ENCODE measurements at regions not wholly inside any gene's neighbourhood (a gene's known extent, or its start where the extent isn't known, plus 50 kb on each side); places are given as distances from the start of the nearest gene placed in this dataset.
A peak's percentile ranks its signal among the peaks of the same experiment; 100 is the strongest.
"Not testable (repeated sequence)": the region's sequence is repeated elsewhere in the genome, so short reads cannot be mapped to it uniquely, and the experiment has no call there.

- not testable (repeated sequence) for DNase-seq (ENCODE audit: low read depth in 2 of 2)
Measured at GRCh38 chr7:46088486-46088885, 167.4 kb upstream of the IGFBP3 start.

- no peak for DNase-seq (ENCODE audit: low read depth in 2 of 2)
Measured at GRCh38 chr7:46080595-46081159, 159.6 kb upstream of the IGFBP3 start.

- no peak for DNase-seq (ENCODE audit: low read depth in 2 of 2)
Measured at GRCh38 chr7:46079421-46079820, 158.3 kb upstream of the IGFBP3 start.

- DNase-seq (ENCODE audit: low read depth in 2 of 2): no peak
Measured at GRCh38 chr7:46076527-46076926, 155.5 kb upstream of the IGFBP3 start.

- no peak for DNase-seq (ENCODE audit: low read depth in 2 of 2)
Measured at GRCh38 chr7:46072722-46073121, 151.7 kb upstream of the IGFBP3 start.

GRCh38 chr7:46071601-46072000 lies 150.5 kb upstream of the IGFBP3 start:
- no peak for DNase-seq (ENCODE audit: low read depth in 2 of 2)

GRCh38 chr7:46071076-46071475 lies 150.0 kb upstream of the IGFBP3 start:
- DNase-seq (ENCODE audit: low read depth in 2 of 2): peak in 1 of 2 experiments; percentile 45

- no peak for DNase-seq (ENCODE audit: low read depth in 2 of 2)
Measured at GRCh38 chr7:46068159-46068558, 147.1 kb upstream of the IGFBP3 start.

- no peak for DNase-seq (ENCODE audit: low read depth in 2 of 2)
Measured at GRCh38 chr7:46059308-46060020, 138.4 kb upstream of the IGFBP3 start.

- DNase-seq (ENCODE audit: low read depth in 2 of 2): peak; percentile 69 to 78
Measured at GRCh38 chr7:46058086-46058823, 137.2 kb upstream of the IGFBP3 start.

GRCh38 chr7:46054915-46055314 lies 133.8 kb upstream of the IGFBP3 start:
- DNase-seq (ENCODE audit: low read depth in 2 of 2): no peak

- DNase-seq (ENCODE audit: low read depth in 2 of 2): no peak
Measured at GRCh38 chr7:46054272-46054671, 133.2 kb upstream of the IGFBP3 start.

GRCh38 chr7:46047581-46047980 lies 126.5 kb upstream of the IGFBP3 start:
- no peak for DNase-seq (ENCODE audit: low read depth in 2 of 2)

GRCh38 chr7:46043338-46043737 lies 122.3 kb upstream of the IGFBP3 start:
- not testable (repeated sequence) for DNase-seq (ENCODE audit: low read depth in 2 of 2)

GRCh38 chr7:46039813-46040212 lies 118.7 kb upstream of the IGFBP3 start:
- not testable (repeated sequence) for DNase-seq (ENCODE audit: low read depth in 2 of 2)

- no peak for DNase-seq (ENCODE audit: low read depth in 2 of 2)
Measured at GRCh38 chr7:46035166-46035565, 114.1 kb upstream of the IGFBP3 start.

GRCh38 chr7:46034056-46034768 lies 113.1 kb upstream of the IGFBP3 start:
- peak; percentile 45 to 54 for DNase-seq (ENCODE audit: low read depth in 2 of 2)

GRCh38 chr7:46033592-46033991 lies 112.5 kb upstream of the IGFBP3 start:
- DNase-seq (ENCODE audit: low read depth in 2 of 2): no peak

GRCh38 chr7:46032942-46033341 lies 111.9 kb upstream of the IGFBP3 start:
- DNase-seq (ENCODE audit: low read depth in 2 of 2): no peak

GRCh38 chr7:46032353-46032752 lies 111.3 kb upstream of the IGFBP3 start:
- DNase-seq (ENCODE audit: low read depth in 2 of 2): no peak

GRCh38 chr7:46029111-46029704 lies 108.1 kb upstream of the IGFBP3 start:
- no peak for DNase-seq (ENCODE audit: low read depth in 2 of 2)

GRCh38 chr7:46028246-46028645 lies 107.2 kb upstream of the IGFBP3 start:
- DNase-seq (ENCODE audit: low read depth in 2 of 2): no peak
